Endothelial cell of umbilical vein (primary cell): ENCODE measurements at regions not wholly inside any gene's neighbourhood (a gene's known extent, or its start where the extent isn't known, plus 50 kb on each side); places are given as distances from the start of the nearest gene placed in this dataset.

Experiments used
- BruUV-seq: library from RNA; stranded (reverse); fragments of 400-500 nt; replicated peaks from 2 replicates; lab custom pipeline; 2021; lab: Mats Ljungman, UMichigan
- CTCF ChIA-PET: fragments of 300-600, 350-600 bp; sonication (Branson Sonifier 250); formaldehyde crosslinking; loops from one replicate; lab custom pipeline; 2021; ENCODE audit warnings: antibody characterized with exemption, inconsistent platforms; lab: Charles Lee
- POLR2A ChIA-PET: fragments of 300-600, 350-600 bp; sonication (Branson Sonifier 250); formaldehyde crosslinking; loops from one replicate; lab custom pipeline; 2021; ENCODE audit warnings: antibody characterized with exemption, inconsistent platforms; lab: Charles Lee
- DNase-seq: peaks from one replicate; pipeline ENCODE4 v3.0.0-alpha.2; 2011; ENCODE audit warnings: low read depth, low spot score
- FAIRE-seq: peaks from 2 replicates; lab custom pipeline; 2011; peaks lifted over from hg19 to GRCh38; lab: Jason Lieb, UNC
- H2AFZ ChIP-seq: 2 replicates; pipeline ENCODE4 v1.6.0; 2012; ENCODE audit warnings: low read depth, low read length, control low read depth, inconsistent platforms
- H3K27ac ChIP-seq: 2 replicates; pipeline ENCODE4 v1.5.1; 2011; ENCODE audit warnings: low read depth, mild to moderate bottlenecking, control low read depth, low read length, moderate library complexity; ENCODE audit not compliant: insufficient read depth
- H3K27me3 ChIP-seq, 2 experiments: 2 replicates each; pipeline versions ENCODE4 v1.6.0 to v1.6.1; 2011; ENCODE audit warnings: low read length in 2 of 2, mixed read lengths in 1 of 2; ENCODE audit not compliant: control insufficient read depth in 2 of 2, insufficient read depth in 2 of 2
- H3K36me3 ChIP-seq, 2 experiments: 2 replicates in 1 of 2; 3 replicates in 1 of 2; pipeline ENCODE4 v1.5.1; 2011; ENCODE audit warnings: low read length in 2 of 2, mild to moderate bottlenecking in 1 of 2, moderate library complexity in 1 of 2; ENCODE audit not compliant: control insufficient read depth in 2 of 2, insufficient read depth in 2 of 2; ENCODE audit errors: extremely low read depth in 1 of 2
- H3K4me1 ChIP-seq: 3 replicates; pipeline ENCODE4 v1.5.1; 2011; ENCODE audit warnings: mild to moderate bottlenecking, low read length; ENCODE audit not compliant: control insufficient read depth, insufficient read depth; ENCODE audit errors: extremely low read depth
- H3K4me2 ChIP-seq: 2 replicates; pipeline ENCODE4 v1.6.1; 2011; ENCODE audit warnings: low read length, control low read depth, mixed read lengths; ENCODE audit not compliant: insufficient read depth
- H3K4me3 ChIP-seq, 3 experiments: fragments of 200-600 bp in 1 of 3; sonication (generic), shearing (Covaris generic) in 1 of 3; replicated peaks in 1 of 3; 2 replicates each; pipeline ENCODE4 v1.5.1; 2011 to 2016; ENCODE audit warnings: control low read depth in 3 of 3, low read length in 3 of 3, mild to moderate bottlenecking in 2 of 3, inconsistent platforms in 1 of 3, low read depth in 1 of 3, moderate library complexity in 1 of 3; ENCODE audit not compliant: insufficient read depth in 1 of 3
- H3K79me2 ChIP-seq: 2 replicates; pipeline ENCODE4 v1.6.0; 2012; ENCODE audit warnings: low read length, inconsistent platforms; ENCODE audit not compliant: control insufficient read depth, insufficient read depth
- H3K9ac ChIP-seq: replicated peaks from 2 replicates; pipeline ENCODE3; 2011; ENCODE audit warnings: low read length, control low read depth; ENCODE audit not compliant: insufficient read depth; ENCODE audit errors: extremely low read depth
- H3K9me1 ChIP-seq: replicated peaks from 3 replicates; pipeline ENCODE4 v1.6.0; 2011; ENCODE audit warnings: mild to moderate bottlenecking, low read length; ENCODE audit not compliant: control insufficient read depth, insufficient read depth; ENCODE audit errors: extremely low read depth
- H3K9me3 ChIP-seq: replicated peaks from 2 replicates; pipeline ENCODE4 v1.5.1; 2012; ENCODE audit warnings: low read length, inconsistent platforms; ENCODE audit not compliant: control insufficient read depth, insufficient read depth
- H4K20me1 ChIP-seq: replicated peaks from 2 replicates; pipeline ENCODE3; 2011; ENCODE audit warnings: mild to moderate bottlenecking, low read length; ENCODE audit not compliant: control insufficient read depth, insufficient read depth; ENCODE audit errors: extremely low read depth
- EZH2 ChIP-seq: IDR thresholded peaks from 2 replicates; pipeline ENCODE4 v1.6.1; 2012; ENCODE audit warnings: borderline replicate concordance, low read depth, mild to moderate bottlenecking, moderate library complexity, low read length, inconsistent platforms; ENCODE audit not compliant: severe bottlenecking
- dilution Hi-C: fragments of 300-500 bp; cut with MboI; formaldehyde crosslinking; loops from one replicate; pipeline ENCODE4 v1.15.0; 2019; ENCODE audit warnings: low sequenced_read_pairs; ENCODE audit not compliant: extremely low pct_ligation_motif_present
- intact Hi-C: fragments of 100-400 bp; cut with micrococcal nuclease; formaldehyde crosslinking; loops from one replicate; pipeline ENCODE4 v1.10.0; 2022
- TF ChIP-seq, protein P1 (sequence below), 2 donors: IDR thresholded peaks; 1 replicate in 1 of 2; 2 replicates in 1 of 2; pipeline ENCODE4 v1.5.1; 2011; ENCODE audit warnings: low read length in 2 of 2, mild to moderate bottlenecking in 2 of 2, moderate library complexity in 2 of 2, control low read depth in 1 of 2, inconsistent platforms in 1 of 2, low read depth in 1 of 2; ENCODE audit not compliant: insufficient read depth in 1 of 2; ENCODE audit errors: extremely low read depth in 1 of 2

DNA sequence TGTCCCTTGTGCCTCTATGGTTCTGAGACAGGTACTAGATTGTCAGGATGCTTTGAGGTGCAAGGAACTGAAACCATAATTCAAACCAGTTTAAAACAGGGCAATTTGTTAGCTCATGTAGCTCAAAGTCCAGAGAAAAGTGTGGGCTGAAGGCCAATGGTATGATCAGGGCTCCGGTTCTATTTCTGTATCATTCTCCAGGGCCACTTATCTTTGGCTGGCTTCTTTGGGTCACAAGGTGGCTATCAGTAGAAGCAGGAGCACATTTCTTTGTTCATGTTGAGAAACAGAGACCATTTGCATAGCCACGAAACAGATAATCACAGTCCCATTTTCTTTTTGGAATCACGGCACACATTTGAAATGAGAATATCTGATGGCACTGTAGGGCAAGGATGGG lies 294.9 kb downstream of the ETNK1 start:
- Histone ChIP-seq H3K4me2 (no peak overlapping the region), H3K27me3 (no peaks in the 10 kb centered on the region), H4K20me1 (no peaks in the 10 kb centered on the region), H3K9me1 (no peaks in the 10 kb centered on the region), H3K36me3 (no peaks in the 10 kb centered on the region), H3K4me3 (no peak overlapping the region), H3K27ac (no peak overlapping the region), H3K9me3 (no peaks in the 10 kb centered on the region), H3K79me2 (no peaks in the 10 kb centered on the region), H2AFZ (no peak overlapping the region), H3K4me1 (no peaks in the 10 kb centered on the region), H3K9ac (no peak overlapping the region)
- ChIA-PET CTCF (no interaction called here), POLR2A (no interaction called here)
- no peak for FAIRE-seq
- DNase-seq = no peak
- dilution Hi-C loops (no loop called here), intact Hi-C loops (no loop called here)
- TF ChIP-seq, protein P1, sequence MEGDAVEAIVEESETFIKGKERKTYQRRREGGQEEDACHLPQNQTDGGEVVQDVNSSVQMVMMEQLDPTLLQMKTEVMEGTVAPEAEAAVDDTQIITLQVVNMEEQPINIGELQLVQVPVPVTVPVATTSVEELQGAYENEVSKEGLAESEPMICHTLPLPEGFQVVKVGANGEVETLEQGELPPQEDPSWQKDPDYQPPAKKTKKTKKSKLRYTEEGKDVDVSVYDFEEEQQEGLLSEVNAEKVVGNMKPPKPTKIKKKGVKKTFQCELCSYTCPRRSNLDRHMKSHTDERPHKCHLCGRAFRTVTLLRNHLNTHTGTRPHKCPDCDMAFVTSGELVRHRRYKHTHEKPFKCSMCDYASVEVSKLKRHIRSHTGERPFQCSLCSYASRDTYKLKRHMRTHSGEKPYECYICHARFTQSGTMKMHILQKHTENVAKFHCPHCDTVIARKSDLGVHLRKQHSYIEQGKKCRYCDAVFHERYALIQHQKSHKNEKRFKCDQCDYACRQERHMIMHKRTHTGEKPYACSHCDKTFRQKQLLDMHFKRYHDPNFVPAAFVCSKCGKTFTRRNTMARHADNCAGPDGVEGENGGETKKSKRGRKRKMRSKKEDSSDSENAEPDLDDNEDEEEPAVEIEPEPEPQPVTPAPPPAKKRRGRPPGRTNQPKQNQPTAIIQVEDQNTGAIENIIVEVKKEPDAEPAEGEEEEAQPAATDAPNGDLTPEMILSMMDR (IDR thresholded peaks at IDR 0.05; ENCODE audit: extremely low read depth in 1 of 2, insufficient read depth in 1 of 2, low read depth in 1 of 2, low read length in 2 of 2) = no peak
- no TSS peak for BruUV-seq

DNA sequence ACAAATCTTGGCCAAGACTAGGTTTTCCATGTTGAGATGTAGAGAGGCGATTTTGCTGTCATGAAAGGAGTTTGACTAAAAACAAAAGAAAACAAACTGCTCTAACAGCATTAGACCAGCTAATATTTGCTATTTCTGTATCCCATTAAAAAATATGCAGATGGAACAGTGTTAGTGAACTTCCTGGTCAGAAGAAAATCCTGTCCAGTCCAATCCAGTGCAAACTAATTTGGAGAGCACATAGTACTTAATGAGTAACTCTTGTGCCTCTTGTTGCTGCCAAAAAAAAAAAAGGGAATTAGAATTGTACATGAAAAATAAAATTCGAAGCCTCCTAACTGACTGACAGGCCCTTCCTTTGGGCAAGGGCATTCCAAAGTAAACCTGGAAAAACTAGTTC lies 298.8 kb downstream of the ETNK1 start:
- no peaks in the 10 kb centered on the region for H3K36me3 ChIP-seq
- H3K79me2 ChIP-seq = no peaks in the 10 kb centered on the region
- no peak overlapping the region for H2AFZ ChIP-seq
- no peak overlapping the region for H3K27ac ChIP-seq
- H3K9me3 ChIP-seq = no peaks in the 10 kb centered on the region
- CTCF ChIA-PET = no interaction called here
- H3K9ac ChIP-seq = no peak overlapping the region
- no peaks in the 10 kb centered on the region for H3K4me1 ChIP-seq
- no peak for TF ChIP-seq EZH2
- dilution Hi-C loops = no loop called here
- intact Hi-C loops = no loop called here
- H4K20me1 ChIP-seq = no peaks in the 10 kb centered on the region
- no peaks in the 10 kb centered on the region for H3K27me3 ChIP-seq
- H3K4me2 ChIP-seq = no peak overlapping the region
- H3K4me3 ChIP-seq = no peak overlapping the region
- no peaks in the 10 kb centered on the region for H3K9me1 ChIP-seq
- DNase-seq (no peak), FAIRE-seq (no peak)
- BruUV-seq = no TSS peak
- POLR2A ChIA-PET = no interaction called here
